ENCODE measurements at regions not wholly inside any gene's neighbourhood (a gene's known extent, or its start where the extent isn't known, plus 50 kb on each side); places are given as distances from the start of the nearest gene placed in this dataset.

DNA sequence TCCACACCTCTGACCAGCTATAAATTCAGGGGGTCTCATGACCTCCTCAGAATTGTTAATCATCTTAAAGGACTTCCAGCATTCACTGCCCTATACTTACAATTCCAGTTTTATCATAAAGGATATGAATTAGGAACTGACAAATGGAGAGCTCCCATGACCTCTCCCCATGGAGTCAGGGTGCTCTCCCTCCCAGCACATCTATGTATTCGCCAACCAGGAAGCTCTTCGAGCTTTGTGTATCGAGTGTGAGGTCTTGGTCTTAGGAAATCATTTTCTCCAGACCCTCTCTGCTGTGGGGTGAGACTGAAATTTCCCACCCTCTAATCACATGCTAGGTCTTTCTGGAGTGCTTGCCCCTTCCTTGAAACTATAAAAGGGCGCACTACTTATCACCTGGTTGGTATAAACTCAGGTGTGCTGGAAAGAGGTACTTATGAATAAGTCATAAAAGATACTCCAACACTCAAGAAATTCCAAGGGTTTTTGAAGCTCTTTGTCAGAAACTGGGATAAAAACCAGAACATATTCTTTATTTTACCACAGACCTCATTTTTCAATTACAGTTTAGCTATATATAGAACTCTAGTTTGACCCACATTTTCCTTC lies 238.4 kb upstream of the OPRM1 start:
- DNase-seq (ENCODE audit: low spot score): no peak
- no peak for ATAC-seq
- Mint-ChIP-seq H3K4me1 (ENCODE audit: low read depth in 2 of 2) (no peaks in the 10 kb centered on the region), H3K27me3 (no peaks in the 10 kb centered on the region), H3K4me3 (no peak overlapping the region), H3K36me3 (no peaks in the 10 kb centered on the region), H3K9me3 (peaks cover 4% of the 10 kb centered on the region), H3K27ac (no peak overlapping the region)

DNA sequence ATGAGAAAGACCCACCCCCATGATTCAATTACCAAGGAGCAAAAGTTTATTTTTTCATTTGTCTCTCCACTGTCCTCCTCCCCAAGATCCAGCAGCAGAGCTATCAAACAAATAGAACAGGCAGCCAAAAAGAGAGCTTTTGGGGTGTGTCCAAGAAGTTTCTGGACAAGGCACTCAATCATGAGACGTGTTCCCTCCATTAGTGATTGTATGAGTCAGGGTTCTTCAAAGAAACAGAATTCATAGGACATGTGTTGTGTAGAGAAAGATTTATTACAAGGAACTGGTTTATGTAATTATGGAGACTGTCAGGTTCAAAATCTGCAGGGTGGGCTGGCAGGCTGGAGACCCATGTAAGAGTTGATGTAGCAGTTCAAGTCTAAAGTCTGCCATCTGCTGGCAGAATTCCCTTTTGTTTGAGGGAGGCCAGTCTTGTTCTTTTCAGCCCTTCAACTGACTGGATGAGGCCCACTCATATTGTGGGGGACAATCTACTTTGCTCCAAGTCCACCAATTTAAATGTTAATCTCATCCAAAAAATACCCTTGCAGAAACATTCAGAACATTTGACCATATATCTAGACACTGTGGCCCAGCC lies 248.1 kb upstream of the OPRM1 start:
- no peaks in the 10 kb centered on the region for H3K4me1 Mint-ChIP-seq (ENCODE audit: low read depth in 2 of 2)
- no peak overlapping the region for H3K4me3 Mint-ChIP-seq
- H3K27me3 Mint-ChIP-seq: no peaks in the 10 kb centered on the region
- no peak overlapping the region for H3K27ac Mint-ChIP-seq
- ATAC-seq (no peak), DNase-seq (ENCODE audit: low spot score) (no peak)
- H3K9me3 Mint-ChIP-seq: peaks cover 3% of the 10 kb centered on the region
- H3K36me3 Mint-ChIP-seq: no peaks in the 10 kb centered on the region

- Mint-ChIP-seq H3K9me3 (peaks cover 7% of the 10 kb centered on the region), H3K4me3 (no peak overlapping the region), H3K27ac (no peak overlapping the region), H3K36me3 (no peaks in the 10 kb centered on the region), H3K27me3 (no peaks in the 10 kb centered on the region), H3K4me1 (ENCODE audit: low read depth in 2 of 2) (no peaks in the 10 kb centered on the region)
- ATAC-seq (no peak), DNase-seq (ENCODE audit: low spot score) (no peak)
Measured at GRCh38 chr6:153790048-153790447, 249.0 kb upstream of the OPRM1 start.

GRCh38 chr6:153787341-153787606 lies 251.8 kb upstream of the OPRM1 start:
- Mint-ChIP-seq H3K27me3 (no peaks in the 10 kb centered on the region), H3K9me3 (peaks cover 4% of the 10 kb centered on the region), H3K4me1 (ENCODE audit: low read depth in 2 of 2) (no peaks in the 10 kb centered on the region), H3K4me3 (no peak overlapping the region), H3K27ac (no peak overlapping the region), H3K36me3 (no peaks in the 10 kb centered on the region)
- DNase-seq (ENCODE audit: low spot score) (no peak), ATAC-seq (no peak)

DNA sequence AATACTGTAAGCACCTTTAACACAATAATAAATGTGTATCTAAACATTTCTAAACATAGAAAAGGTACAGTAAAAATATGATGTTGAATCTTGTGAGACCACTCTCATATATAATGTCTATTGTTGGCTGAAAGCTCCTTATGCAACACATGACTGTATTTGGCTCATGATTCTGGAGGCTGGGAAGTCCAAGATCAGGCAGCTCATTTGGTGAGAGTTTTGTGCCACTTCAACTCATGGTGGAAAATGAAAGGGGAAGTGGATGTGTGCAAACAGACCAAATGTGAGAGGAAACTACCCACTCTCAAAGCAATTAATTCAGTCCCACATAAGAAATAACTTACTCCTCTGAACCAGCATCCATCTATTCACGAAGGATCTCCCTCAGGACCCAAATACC lies 257.7 kb upstream of the OPRM1 start:
- Mint-ChIP-seq H3K27me3 (no peaks in the 10 kb centered on the region), H3K27ac (no peak overlapping the region), H3K4me3 (no peak overlapping the region), H3K36me3 (no peaks in the 10 kb centered on the region), H3K4me1 (ENCODE audit: low read depth in 2 of 2) (no peaks in the 10 kb centered on the region), H3K9me3 (peaks cover 17% of the 10 kb centered on the region)
- ATAC-seq (no peak), DNase-seq (ENCODE audit: low spot score) (no peak)

GRCh38 chr6:153780011-153780410 lies 259.0 kb upstream of the OPRM1 start:
- Mint-ChIP-seq H3K9me3 (peaks cover 13% of the 10 kb centered on the region), H3K27ac (no peak overlapping the region), H3K36me3 (no peaks in the 10 kb centered on the region), H3K4me1 (ENCODE audit: low read depth in 2 of 2) (no peaks in the 10 kb centered on the region), H3K27me3 (no peaks in the 10 kb centered on the region), H3K4me3 (no peak overlapping the region)
- DNase-seq (ENCODE audit: low spot score) (no peak), ATAC-seq (no peak)

GRCh38 chr6:153778216-153778615 lies 260.8 kb upstream of the OPRM1 start:
- no peaks in the 10 kb centered on the region for H3K36me3 Mint-ChIP-seq

DNA sequence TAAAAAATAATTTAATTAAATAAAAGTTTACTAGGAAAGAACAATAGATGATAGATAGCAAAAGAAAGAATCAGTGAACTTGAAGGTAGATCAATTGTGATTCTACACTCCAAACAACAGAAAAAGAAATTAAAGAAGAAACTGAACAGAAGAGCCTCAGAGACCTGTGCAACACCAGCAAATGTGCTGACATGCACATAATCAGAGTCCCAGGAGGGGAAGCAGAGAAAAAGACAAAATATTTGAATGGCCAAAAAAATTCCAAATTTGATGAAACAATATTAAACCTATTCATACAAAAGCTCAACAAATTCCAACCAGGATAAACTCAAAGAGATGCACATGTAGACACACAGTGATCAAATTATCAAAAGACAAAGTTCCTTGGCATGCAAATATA lies 267.5 kb upstream of the OPRM1 start:
- Mint-ChIP-seq H3K9me3 (peaks cover 3% of the 10 kb centered on the region), H3K4me1 (ENCODE audit: low read depth in 2 of 2) (no peaks in the 10 kb centered on the region), H3K36me3 (no peaks in the 10 kb centered on the region), H3K4me3 (no peak overlapping the region), H3K27me3 (no peaks in the 10 kb centered on the region), H3K27ac (no peak overlapping the region)
- DNase-seq (ENCODE audit: low spot score) (no peak), ATAC-seq (no peak)

More at GRCh38 chr6:153778216-153778615, 260.8 kb upstream of the OPRM1 start:
- no peaks in the 10 kb centered on the region for H3K27me3 Mint-ChIP-seq
- no peak for ATAC-seq
- H3K27ac Mint-ChIP-seq: no peak overlapping the region
- H3K4me1 Mint-ChIP-seq (ENCODE audit: low read depth in 2 of 2): no peaks in the 10 kb centered on the region
- peaks cover 13% of the 10 kb centered on the region for H3K9me3 Mint-ChIP-seq
- H3K4me3 Mint-ChIP-seq: no peak overlapping the region
- no peak for DNase-seq (ENCODE audit: low spot score)

GRCh38 chr6:153767127-153767526 lies 271.9 kb upstream of the OPRM1 start:
- no peak for ATAC-seq
- H3K4me1 Mint-ChIP-seq (ENCODE audit: low read depth in 2 of 2): no peaks in the 10 kb centered on the region
- H3K27me3 Mint-ChIP-seq: no peaks in the 10 kb centered on the region

GRCh38 chr6:153758516-153758915 lies 280.5 kb upstream of the OPRM1 start:
- Mint-ChIP-seq H3K4me1 (ENCODE audit: low read depth in 2 of 2) (no peaks in the 10 kb centered on the region), H3K27ac (no peak overlapping the region), H3K4me3 (no peak overlapping the region), H3K27me3 (no peaks in the 10 kb centered on the region), H3K9me3 (peaks cover 8% of the 10 kb centered on the region), H3K36me3 (no peaks in the 10 kb centered on the region)
- DNase-seq (ENCODE audit: low spot score) (no peak), ATAC-seq (no peak)

More at GRCh38 chr6:153767127-153767526, 271.9 kb upstream of the OPRM1 start:
- H3K9me3 Mint-ChIP-seq: peaks cover 6% of the 10 kb centered on the region
- H3K27ac Mint-ChIP-seq: no peak overlapping the region
- no peaks in the 10 kb centered on the region for H3K36me3 Mint-ChIP-seq
- no peak for DNase-seq (ENCODE audit: low spot score)
- H3K4me3 Mint-ChIP-seq: no peak overlapping the region

DNA sequence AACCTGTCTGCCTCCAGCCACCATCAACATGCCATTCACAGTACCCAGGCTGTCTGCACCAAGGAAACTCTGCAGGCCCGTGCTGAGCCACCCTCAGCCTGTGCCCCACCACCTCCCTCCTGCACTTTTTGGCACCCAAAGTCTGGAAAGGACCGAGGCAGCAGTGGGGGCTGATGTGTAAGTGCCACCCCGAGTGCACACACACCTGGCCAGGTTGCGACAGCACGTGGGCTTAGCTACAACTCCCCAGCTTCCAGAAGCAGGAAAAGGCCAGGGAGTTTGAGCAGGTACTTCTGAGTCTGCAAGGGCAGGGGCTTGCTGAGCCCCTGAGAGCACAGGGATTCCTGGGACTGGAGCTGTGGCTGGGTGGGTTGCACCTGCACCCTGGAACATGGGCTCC lies 303.3 kb upstream of the OPRM1 start:
- no peak for DNase-seq (ENCODE audit: low spot score)
- Mint-ChIP-seq H3K9me3 (peaks cover 17% of the 10 kb centered on the region), H3K4me3 (no peak overlapping the region), H3K4me1 (ENCODE audit: low read depth in 2 of 2) (no peaks in the 10 kb centered on the region), H3K27ac (no peak overlapping the region), H3K27me3 (no peaks in the 10 kb centered on the region), H3K36me3 (no peaks in the 10 kb centered on the region)
- peak in 1 of 2 donors; percentile 36 for ATAC-seq

DNA sequence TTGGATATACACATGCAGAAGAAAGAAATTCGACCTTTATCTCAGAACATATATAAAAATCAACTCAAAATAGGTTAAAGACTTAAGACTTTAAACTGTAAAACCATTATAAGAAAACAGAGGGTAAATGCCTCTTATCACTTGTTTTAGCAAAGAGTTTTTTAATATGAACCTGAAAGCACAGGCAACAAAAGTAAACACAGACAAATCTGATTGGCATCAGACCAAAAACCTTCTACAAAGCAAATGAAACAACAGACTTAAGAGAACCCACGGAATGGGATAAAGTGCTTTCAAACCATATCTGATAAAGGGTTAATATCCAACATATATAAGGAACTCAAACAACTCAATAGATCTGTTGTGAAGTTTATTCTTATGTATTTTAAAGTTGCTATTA lies 309.9 kb upstream of the OPRM1 start:
- H3K4me1 Mint-ChIP-seq (ENCODE audit: low read depth in 2 of 2): no peaks in the 10 kb centered on the region
- no peak overlapping the region for H3K27ac Mint-ChIP-seq
- DNase-seq (ENCODE audit: low spot score) (no peak), ATAC-seq (no peak)
- H3K9me3 Mint-ChIP-seq: peaks cover 16% of the 10 kb centered on the region
- no peak overlapping the region for H3K4me3 Mint-ChIP-seq
- no peaks in the 10 kb centered on the region for H3K27me3 Mint-ChIP-seq
- H3K36me3 Mint-ChIP-seq: no peaks in the 10 kb centered on the region

DNA sequence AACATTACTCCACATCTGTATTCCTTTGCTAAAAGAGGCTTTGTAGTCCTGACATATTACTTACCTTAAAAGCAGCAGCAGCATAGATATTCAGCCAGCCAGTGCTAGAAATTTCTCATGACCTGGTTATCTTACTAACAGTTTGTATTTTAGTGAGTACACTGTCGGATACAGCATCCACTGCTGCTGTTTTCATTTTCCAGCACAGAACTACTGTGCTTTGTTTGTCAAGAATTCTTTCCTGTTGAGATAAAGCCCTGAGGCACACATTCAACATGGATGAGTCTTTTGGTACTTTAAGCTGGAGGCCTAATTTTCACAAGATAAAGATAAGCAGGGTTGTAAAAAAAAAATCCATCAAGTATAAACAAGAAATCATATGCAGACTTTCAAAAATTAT lies 311.2 kb upstream of the OPRM1 start:
- Mint-ChIP-seq H3K36me3 (no peaks in the 10 kb centered on the region), H3K27me3 (no peaks in the 10 kb centered on the region), H3K4me3 (no peak overlapping the region), H3K9me3 (peaks cover 16% of the 10 kb centered on the region), H3K27ac (no peak overlapping the region), H3K4me1 (ENCODE audit: low read depth in 2 of 2) (no peaks in the 10 kb centered on the region)
- DNase-seq (ENCODE audit: low spot score) (no peak), ATAC-seq (no peak)

GRCh38 chr6:153725456-153725855 lies 313.6 kb upstream of the OPRM1 start:
- no peak overlapping the region for H3K4me3 Mint-ChIP-seq
- H3K4me1 Mint-ChIP-seq (ENCODE audit: low read depth in 2 of 2): no peaks in the 10 kb centered on the region
- no peak overlapping the region for H3K27ac Mint-ChIP-seq
- no peaks in the 10 kb centered on the region for H3K27me3 Mint-ChIP-seq
- no peaks in the 10 kb centered on the region for H3K36me3 Mint-ChIP-seq
- DNase-seq (ENCODE audit: low spot score): no peak
- peaks cover 9% of the 10 kb centered on the region for H3K9me3 Mint-ChIP-seq
- no peak for ATAC-seq

GRCh38 chr6:153720732-153721131 lies 318.3 kb upstream of the OPRM1 start:
- Mint-ChIP-seq H3K36me3 (no peaks in the 10 kb centered on the region), H3K4me1 (ENCODE audit: low read depth in 2 of 2) (no peaks in the 10 kb centered on the region), H3K27me3 (no peaks in the 10 kb centered on the region), H3K27ac (no peak overlapping the region), H3K4me3 (no peak overlapping the region), H3K9me3 (peaks cover 4% of the 10 kb centered on the region)
- DNase-seq (ENCODE audit: low spot score): no peak
- no peak for ATAC-seq
